ENCODE measurements at regions not wholly inside any gene's neighbourhood (a gene's known extent, or its start where the extent isn't known, plus 50 kb on each side); places are given as distances from the start of the nearest gene placed in this dataset.

DNA sequence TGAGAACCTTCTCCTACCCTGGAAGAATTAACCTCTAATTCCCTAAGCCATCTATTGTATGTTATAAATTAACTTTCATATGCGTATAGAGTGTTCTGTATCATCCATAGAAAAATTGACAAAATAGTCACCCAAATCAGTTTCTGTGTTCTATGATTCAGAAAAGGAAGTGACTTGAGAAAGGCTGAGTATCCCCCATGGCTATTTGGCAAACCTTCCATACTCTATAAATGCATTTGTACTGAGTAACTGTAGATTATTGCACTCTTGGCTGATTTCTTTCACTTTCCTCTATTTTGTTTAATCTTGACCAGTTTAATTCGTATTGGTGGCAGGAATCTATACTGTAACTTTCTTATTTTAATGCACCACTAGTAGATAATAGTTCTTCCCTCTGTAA lies 182.2 kb downstream of the HTR7 start:
- peak; percentile 76 for DNase-seq (ENCODE audit: low read depth)

All from iris pigment epithelial cell (primary cell).